AG09309 (cell line): ENCODE measurements at regions not wholly inside any gene's neighbourhood (a gene's known extent, or its start where the extent isn't known, plus 50 kb on each side); places are given as distances from the start of the nearest gene placed in this dataset.

Experiments
- DNase-seq: peaks from one replicate; pipeline ENCODE4 v3.0.0-alpha.2; 2010; ENCODE audit warnings: low read depth
- H3K4me3 ChIP-seq: 2 replicates; pipeline ENCODE4 v1.5.1; 2011; ENCODE audit warnings: mild to moderate bottlenecking, low read depth, low read length, moderate library complexity; ENCODE audit not compliant: control insufficient read depth
- CTCF ChIP-seq: IDR thresholded peaks from 2 replicates; pipeline ENCODE4 v1.5.1; 2011; ENCODE audit warnings: mild to moderate bottlenecking, low read depth, low read length, inconsistent platforms; ENCODE audit not compliant: insufficient read depth, control insufficient read depth; ENCODE audit errors: missing control alignments

- H3K4me3 ChIP-seq, result no peak overlapping the region
- no peak for DNase-seq
- no peak for TF ChIP-seq CTCF
These were observed 379.7 kb downstream of the SQOR start for GRCh38 chr15:46014532-46014931.

- TF ChIP-seq CTCF, result no peak
- H3K4me3 ChIP-seq, result no peak overlapping the region
- DNase-seq, result no peak
These were observed 399.9 kb downstream of the SQOR start for GRCh38 chr15:46034755-46035154.

GRCh38 chr15:46039703-46040102 is 404.9 kb downstream of the SQOR start:
- no peak for DNase-seq
- H3K4me3 ChIP-seq, result no peak overlapping the region
- no peak for TF ChIP-seq CTCF

DNA sequence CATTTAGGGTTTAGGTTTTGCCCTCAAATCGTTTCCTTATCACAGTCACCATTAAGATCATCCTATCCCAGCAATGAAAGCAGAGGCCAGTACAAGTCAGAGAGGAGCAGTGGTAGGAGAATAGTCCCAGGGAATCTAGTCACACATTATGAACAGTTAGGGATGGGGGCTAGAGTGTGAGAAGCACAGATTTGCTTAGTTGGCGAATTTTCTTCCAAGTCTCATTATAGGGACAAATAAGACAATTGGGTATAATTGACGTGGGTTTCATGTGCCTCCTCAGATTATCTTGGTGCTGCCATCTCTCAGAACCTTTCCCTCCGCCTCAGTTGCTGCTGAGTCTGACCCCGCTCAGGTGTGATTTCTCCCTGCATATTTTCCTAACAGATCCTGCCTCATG is 407.1 kb downstream of the SQOR start:
- no peak overlapping the region for H3K4me3 ChIP-seq
- no peak for TF ChIP-seq CTCF
- DNase-seq, result no peak

DNA sequence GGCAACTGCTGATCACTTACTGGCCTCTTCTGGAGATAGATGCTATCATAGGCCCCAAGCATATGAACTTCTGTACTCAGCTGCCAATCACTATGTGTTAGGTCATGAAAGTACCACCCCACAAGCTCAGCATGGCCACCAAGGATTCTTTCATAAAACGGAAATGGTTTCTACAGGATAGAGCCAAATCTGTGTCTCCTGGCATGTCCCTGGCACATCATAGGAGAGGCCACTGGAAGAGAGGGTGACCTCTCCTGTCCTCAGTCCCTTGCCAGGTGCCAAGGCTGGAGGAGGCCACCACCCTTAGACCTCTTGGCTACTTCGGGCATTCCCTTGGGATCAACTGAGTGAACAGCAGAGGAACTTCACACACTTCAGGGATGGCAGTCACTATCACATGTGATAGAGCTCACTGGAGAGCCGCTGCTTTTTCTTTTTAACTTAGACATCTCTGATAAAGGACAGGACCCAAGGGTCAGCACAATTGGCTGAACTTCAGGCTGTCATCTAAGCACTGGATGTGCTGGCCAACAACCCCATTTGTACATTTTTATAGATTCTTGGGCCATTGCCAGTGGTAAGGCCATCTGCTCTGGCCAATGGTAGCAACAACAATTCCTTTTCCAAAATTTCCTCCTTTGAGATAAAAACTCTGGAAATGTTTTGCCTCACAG is 425.2 kb downstream of the SQOR start:
- TF ChIP-seq CTCF, result no peak
- no peak overlapping the region for H3K4me3 ChIP-seq
- no peak for DNase-seq

DNA sequence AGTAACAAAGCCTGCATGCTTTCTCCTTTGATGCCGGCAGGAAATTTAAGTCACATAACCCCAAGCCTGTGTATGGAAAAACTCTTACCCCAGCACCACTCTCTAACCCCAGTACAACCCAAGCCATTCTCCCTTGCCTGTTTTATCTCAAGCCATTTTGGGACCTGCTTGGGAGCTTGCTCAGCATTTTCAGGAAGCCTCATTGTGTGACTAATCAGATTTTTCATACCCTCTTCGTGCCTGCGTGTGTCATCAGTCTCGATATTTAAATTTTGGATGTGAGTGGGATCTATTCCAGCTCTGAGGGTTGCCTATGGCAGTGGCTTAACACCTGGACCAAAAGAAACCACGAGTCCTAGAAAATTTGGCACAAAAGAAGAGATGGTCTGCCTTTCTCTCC is 426.2 kb downstream of the SQOR start:
- H3K4me3 ChIP-seq, result no peak overlapping the region
- TF ChIP-seq CTCF, result no peak
- DNase-seq, result no peak

DNA sequence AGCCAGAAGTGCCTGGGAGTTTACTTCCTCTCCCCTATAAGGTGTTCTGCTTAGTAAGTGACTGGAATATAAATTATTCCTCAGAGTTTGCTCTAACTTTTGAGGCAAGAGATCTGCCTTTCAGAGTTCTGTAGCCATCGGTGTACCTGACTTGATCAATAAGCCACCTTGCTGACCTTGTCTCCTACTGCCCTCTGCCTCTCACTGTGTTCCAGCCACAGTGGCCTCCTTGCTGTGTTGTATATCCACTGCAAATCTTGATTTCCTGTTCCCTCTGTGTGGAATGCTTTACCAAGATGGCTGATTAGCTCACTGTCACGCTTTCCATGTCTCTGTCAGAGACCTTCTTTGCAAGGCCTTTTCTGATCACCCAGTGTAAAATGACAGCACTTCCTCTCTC is 442.4 kb downstream of the SQOR start:
- no peak for TF ChIP-seq CTCF
- DNase-seq, result no peak
- no peak overlapping the region for H3K4me3 ChIP-seq
